ENCODE measurements at regions not wholly inside any gene's neighbourhood (a gene's known extent, or its start where the extent isn't known, plus 50 kb on each side); places are given as distances from the start of the nearest gene placed in this dataset.
"Not testable (repeated sequence)": the region's sequence is repeated elsewhere in the genome, so short reads cannot be mapped to it uniquely, and the experiment has no call there.

DNA sequence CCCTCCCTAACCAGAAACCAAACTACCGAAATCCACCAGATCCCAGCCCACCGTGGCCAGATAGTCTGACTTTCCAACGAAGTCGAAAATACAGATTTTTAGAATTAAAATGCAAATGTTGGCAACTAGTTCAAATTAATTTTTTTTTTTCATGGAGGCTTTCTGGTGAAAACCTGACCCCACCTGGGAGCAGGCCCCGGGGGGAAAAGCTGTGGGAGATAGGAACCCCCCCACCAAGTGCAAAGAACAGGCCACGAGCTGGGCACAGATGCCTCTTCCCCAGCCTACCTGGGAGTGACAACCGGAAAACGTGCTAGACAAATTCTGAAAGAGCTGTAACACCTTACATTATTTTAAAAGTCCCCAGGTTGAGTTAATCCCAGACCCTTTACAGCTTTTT is 333.8 kb downstream of the PREX1 start:
- TF ChIP-seq CTCF (IDR thresholded peaks at IDR 0.05): no peak
- Histone ChIP-seq H3K27ac (no peak overlapping the region), H3K27me3 (ENCODE audit: insufficient read depth in 3 of 3, low read length in 2 of 3) (peaks cover 0 to 11% (median 6%) of the 10 kb centered on the region in 3 donors), H3K36me3 (ENCODE audit: insufficient read depth in 1 of 2, low read depth in 1 of 2) (no peaks in the 10 kb centered on the region), H3K9me3 (no peaks in the 10 kb centered on the region), H3K4me1 (no peaks in the 10 kb centered on the region), H3K4me3 (no peak overlapping the region)
- ATAC-seq: no peak
- intact Hi-C loops (cut with DNase I): no loop called here
- DNase-seq: no peak
- 64 to 74% (median 68%) methylated on average over 8 of the region's 8 CpGs for WGBS, 3 donors

GRCh38 chr20:48493331-48493730 is 334.5 kb downstream of the PREX1 start:
- H3K36me3 ChIP-seq (ENCODE audit: insufficient read depth in 1 of 2, low read depth in 1 of 2); H3K4me1 ChIP-seq; ATAC-seq; intact Hi-C loops (cut with DNase I); DNase-seq; H3K27ac ChIP-seq; H3K4me3 ChIP-seq; H3K9me3 ChIP-seq: not testable (repeated sequence)
- WGBS, 3 donors: 67 to 72% (median 69%) methylated on average over 10 to 18 of the region's 18 CpGs
- peaks cover 0 to 11% (median 6%) of the 10 kb centered on the region in 3 donors for H3K27me3 ChIP-seq (ENCODE audit: insufficient read depth in 3 of 3, low read length in 2 of 3)

- no peak overlapping the region for H3K4me3 ChIP-seq
- peaks cover 0 to 11% (median 7%) of the 10 kb centered on the region in 3 donors for H3K27me3 ChIP-seq (ENCODE audit: insufficient read depth in 3 of 3, low read length in 2 of 3)
- no peaks in the 10 kb centered on the region for H3K36me3 ChIP-seq (ENCODE audit: insufficient read depth in 1 of 2, low read depth in 1 of 2)
- DNase-seq: no peak
- no peaks in the 10 kb centered on the region for H3K4me1 ChIP-seq
- intact Hi-C loops (cut with DNase I): no loop called here
- H3K9me3 ChIP-seq: no peaks in the 10 kb centered on the region
- H3K27ac ChIP-seq: no peak overlapping the region
- TF ChIP-seq CTCF (IDR thresholded peaks at IDR 0.05): no peak
- ATAC-seq: no peak
- WGBS, 3 donors: 66 to 74% (median 68%) methylated on average over 11 of the region's 11 CpGs
Observed at GRCh38 chr20:48492715-48493070, 335.1 kb downstream of the PREX1 start.

GRCh38 chr20:48492015-48492714 is 335.6 kb downstream of the PREX1 start:
- Histone ChIP-seq H3K36me3 (ENCODE audit: insufficient read depth in 1 of 2, low read depth in 1 of 2) (no peaks in the 10 kb centered on the region), H3K9me3 (no peaks in the 10 kb centered on the region), H3K4me3 (no peak overlapping the region), H3K27me3 (ENCODE audit: insufficient read depth in 3 of 3, low read length in 2 of 3) (peaks cover 0 to 11% (median 7%) of the 10 kb centered on the region in 3 donors), H3K4me1 (no peaks in the 10 kb centered on the region), H3K27ac (no peak overlapping the region)
- no peak for DNase-seq
- no peak for TF ChIP-seq CTCF (IDR thresholded peaks at IDR 0.05)
- 62 to 77% (median 66%) methylated on average over 17 of the region's 17 CpGs for WGBS, 3 donors
- ATAC-seq: no peak
- intact Hi-C loops (cut with DNase I): no loop called here

GRCh38 chr20:48490961-48491831 is 336.6 kb downstream of the PREX1 start:
- 55 to 68% (median 60%) methylated on average over 10 of the region's 10 CpGs for WGBS, 3 donors
- ATAC-seq: no peak

GRCh38 chr20:48490341-48490740 is 337.5 kb downstream of the PREX1 start:
- H3K9me3 ChIP-seq; H3K36me3 ChIP-seq (ENCODE audit: insufficient read depth in 1 of 2, low read depth in 1 of 2); H3K4me1 ChIP-seq; intact Hi-C loops (cut with DNase I); ATAC-seq; H3K4me3 ChIP-seq; DNase-seq; H3K27ac ChIP-seq: not testable (repeated sequence)
- H3K27me3 ChIP-seq (ENCODE audit: insufficient read depth in 3 of 3, low read length in 2 of 3): peaks cover 0 to 17% (median 9%) of the 10 kb centered on the region in 3 donors
- WGBS, 3 donors: 25 to 43% (median 32%) methylated on average over 7 of the region's 7 CpGs

More at GRCh38 chr20:48490961-48491831, 336.6 kb downstream of the PREX1 start:
- no peak for DNase-seq
- Histone ChIP-seq H3K27ac (no peak overlapping the region), H3K36me3 (ENCODE audit: insufficient read depth in 1 of 2, low read depth in 1 of 2) (no peaks in the 10 kb centered on the region), H3K4me1 (no peaks in the 10 kb centered on the region), H3K4me3 (no peak overlapping the region), H3K9me3 (no peaks in the 10 kb centered on the region), H3K27me3 (ENCODE audit: insufficient read depth in 3 of 3, low read length in 2 of 3) (peaks cover 0 to 13% (median 8%) of the 10 kb centered on the region in 3 donors)
- intact Hi-C loops (cut with DNase I): no loop called here
- no peak for TF ChIP-seq CTCF (IDR thresholded peaks at IDR 0.05)
